H1 (cell line): ENCODE measurements at regions not wholly inside any gene's neighbourhood (a gene's known extent, or its start where the extent isn't known, plus 50 kb on each side); places are given as distances from the start of the nearest gene placed in this dataset.

Experiments
- CTCF ChIA-PET: fragments of 300-600 bp; sonication (Branson Sonifier 250); formaldehyde crosslinking; loops from one replicate; lab custom pipeline; 2021; ENCODE audit not compliant: partially characterized antibody; lab: Charles Lee
- POLR2A ChIA-PET: fragments of 300-600 bp; sonication (Branson Sonifier 250); formaldehyde crosslinking; loops from one replicate; lab custom pipeline; 2021; ENCODE audit warnings: inconsistent platforms; ENCODE audit not compliant: partially characterized antibody; lab: Charles Lee
- DNase-seq, 2 experiments: peaks; one replicate each; pipeline versions ENCODE4 v3.0.0 to v3.0.0-alpha.2; 2010 to 2022; ENCODE audit warnings: low spot score in 2 of 2, low read depth in 1 of 2, mixed read lengths in 1 of 2
- FAIRE-seq: peaks from 2 replicates; lab custom pipeline; 2011; peaks lifted over from hg19 to GRCh38; lab: Jason Lieb, UNC
- H2AFZ ChIP-seq: 2 replicates; pipeline ENCODE4 v1.8.1; 2012; ENCODE audit warnings: low read length, inconsistent platforms
- H2AK5ac ChIP-seq: 2 replicates; pipeline ENCODE4 v1.6.1; 2013; ENCODE audit warnings: low read depth, low read length
- H2BK120ac ChIP-seq: replicated peaks from 2 replicates; pipeline ENCODE3; 2013; ENCODE audit warnings: low read depth, low read length, inconsistent platforms
- H2BK12ac ChIP-seq: 2 replicates; pipeline ENCODE4 v1.6.1; 2013; ENCODE audit warnings: low read depth, low read length
- H2BK15ac ChIP-seq: 2 replicates; pipeline ENCODE4 v1.6.1; 2013; ENCODE audit warnings: low read length
- H2BK20ac ChIP-seq: 2 replicates; pipeline ENCODE4 v1.6.1; 2013; ENCODE audit warnings: low read length
- H2BK5ac ChIP-seq: 2 replicates; pipeline ENCODE4 v1.6.1; 2013; ENCODE audit warnings: low read depth, low read length
- H3K14ac ChIP-seq: 2 replicates; pipeline ENCODE4 v1.6.1; 2013; ENCODE audit warnings: inconsistent platforms; ENCODE audit not compliant: insufficient read length
- H3K18ac ChIP-seq: 2 replicates; pipeline ENCODE4 v1.6.1; 2013; ENCODE audit warnings: low read length; ENCODE audit errors: extremely low read depth
- H3K23ac ChIP-seq: 2 replicates; pipeline ENCODE4 v1.6.1; 2013; ENCODE audit warnings: inconsistent platforms; ENCODE audit not compliant: insufficient read length
- H3K23me2 ChIP-seq: 2 replicates; pipeline ENCODE4 v1.6.1; 2013; ENCODE audit warnings: low read depth, low read length
- H3K27ac ChIP-seq: 2 replicates; pipeline ENCODE4 v1.6.1; 2011; ENCODE audit warnings: low read depth, low read length, inconsistent platforms
- H3K27me3 ChIP-seq, 4 experiments: replicated peaks in 1 of 4; 1 replicate in 1 of 4; 2 replicates in 3 of 4; pipeline versions ENCODE4 v1.6.1 to v1.8.1; 2011 to 2013; ENCODE audit warnings: low read length in 3 of 4, mild to moderate bottlenecking in 3 of 4, inconsistent platforms in 2 of 4, mixed read lengths in 2 of 4, moderate library complexity in 1 of 4; ENCODE audit not compliant: control insufficient read depth in 3 of 4, insufficient read depth in 3 of 4; ENCODE audit errors: extremely low read depth in 1 of 4
- H3K36me3 ChIP-seq, 4 experiments: 2 replicates each; pipeline versions ENCODE4 v1.6.1 to v1.8.1; 2011 to 2013; ENCODE audit warnings: mild to moderate bottlenecking in 4 of 4, low read length in 3 of 4, moderate library complexity in 2 of 4, control low read depth in 1 of 4, inconsistent platforms in 1 of 4; ENCODE audit not compliant: insufficient read depth in 4 of 4, control insufficient read depth in 2 of 4
- H3K4ac ChIP-seq: replicated peaks from 2 replicates; pipeline ENCODE3; 2013; ENCODE audit warnings: low read length, low read depth, mixed read lengths, inconsistent platforms; ENCODE audit not compliant: insufficient read length
- H3K4me1 ChIP-seq, 4 experiments: replicated peaks in 1 of 4; 1 replicate in 1 of 4; 2 replicates in 3 of 4; pipeline versions ENCODE4 v1.6.1 to v1.8.1; 2011 to 2013; ENCODE audit warnings: low read length in 3 of 4, inconsistent platforms in 2 of 4, mixed read lengths in 1 of 4; ENCODE audit not compliant: insufficient read depth in 4 of 4, control insufficient read depth in 3 of 4
- H3K4me2 ChIP-seq, 2 experiments: 2 replicates each; pipeline versions ENCODE4 v1.6.1 to v1.8.1; 2011 to 2013; ENCODE audit warnings: low read depth in 2 of 2, low read length in 2 of 2, control low read depth in 1 of 2, inconsistent platforms in 1 of 2, mild to moderate bottlenecking in 1 of 2; ENCODE audit not compliant: insufficient read depth in 1 of 2
- H3K4me3 ChIP-seq, 4 experiments: fragments of 200-600, 300-600 bp in 1 of 4; sonication (generic), shearing (Covaris generic), sonication (Bioruptor Twin) in 1 of 4; 2 replicates each; pipeline versions ENCODE4 v1.5.1 to v1.8.1; 2011 to 2016; ENCODE audit warnings: low read length in 4 of 4, low read depth in 3 of 4, control low read depth in 2 of 4, inconsistent platforms in 2 of 4, mild to moderate bottlenecking in 2 of 4, mixed read lengths in 1 of 4, moderate library complexity in 1 of 4; ENCODE audit not compliant: insufficient read depth in 2 of 4; ENCODE audit errors: extremely low read depth in 1 of 4
- H3K56ac ChIP-seq: replicated peaks from 2 replicates; pipeline ENCODE3; 2013; ENCODE audit warnings: low read depth, mild to moderate bottlenecking, mixed read lengths, low read length, inconsistent platforms; ENCODE audit not compliant: insufficient read length
- H3K79me1 ChIP-seq: 2 replicates; pipeline ENCODE4 v1.6.1; 2013; ENCODE audit warnings: low read depth, low read length, control low read depth
- H3K79me2 ChIP-seq, 2 experiments: 2 replicates each; pipeline versions ENCODE4 v1.6.1 to v1.8.1; 2012 to 2013; ENCODE audit warnings: low read length in 2 of 2, mild to moderate bottlenecking in 2 of 2, inconsistent platforms in 1 of 2; ENCODE audit not compliant: insufficient read depth in 2 of 2, control insufficient read depth in 1 of 2
- H3K9ac ChIP-seq, 4 experiments: replicated peaks in 1 of 4; 1 replicate in 1 of 4; 2 replicates in 3 of 4; pipeline versions ENCODE4 v1.6.1 to v1.8.1; 2011 to 2013; ENCODE audit warnings: low read depth in 3 of 4, low read length in 3 of 4, control low read depth in 2 of 4, mild to moderate bottlenecking in 2 of 4, moderate library complexity in 2 of 4, inconsistent platforms in 1 of 4; ENCODE audit errors: extremely low read depth in 1 of 4
- H3K9me3 ChIP-seq, 2 experiments: 2 replicates each; pipeline versions ENCODE4 v1.6.1 to v1.8.1; 2012 to 2013; ENCODE audit warnings: mild to moderate bottlenecking in 2 of 2, moderate library complexity in 2 of 2, control low read depth in 1 of 2, inconsistent platforms in 1 of 2, low read depth in 1 of 2, low read length in 1 of 2, mixed read lengths in 1 of 2; ENCODE audit not compliant: insufficient read depth in 2 of 2
- H4K20me1 ChIP-seq, 2 experiments: replicated peaks in 1 of 2; 2 replicates each; pipeline versions ENCODE3 to v1.8.1; 2011 to 2013; ENCODE audit warnings: inconsistent platforms in 2 of 2, low read length in 2 of 2, mild to moderate bottlenecking in 1 of 2; ENCODE audit not compliant: insufficient read depth in 2 of 2, control insufficient read depth in 1 of 2
- H4K5ac ChIP-seq: 2 replicates; pipeline ENCODE4 v1.6.1; 2013; ENCODE audit warnings: low read length, low read depth, mixed read lengths, inconsistent platforms; ENCODE audit not compliant: insufficient read length
- H4K8ac ChIP-seq: 2 replicates; pipeline ENCODE4 v1.8.0; 2013; ENCODE audit warnings: mild to moderate bottlenecking, moderate library complexity, low read length, inconsistent platforms; ENCODE audit not compliant: insufficient read depth; ENCODE audit errors: extremely low read depth
- H4K91ac ChIP-seq: replicated peaks from 2 replicates; pipeline ENCODE3; 2013; ENCODE audit warnings: low read length, mixed read lengths, inconsistent platforms; ENCODE audit not compliant: insufficient read length
- GABPA ChIP-seq: IDR thresholded peaks from 2 replicates; pipeline ENCODE4 v1.6.1; 2011; ENCODE audit warnings: mild to moderate bottlenecking, low read length, moderate library complexity, borderline replicate concordance; ENCODE audit not compliant: insufficient read depth
- JUND ChIP-seq: IDR thresholded peaks from 2 replicates; pipeline ENCODE4 v1.6.1; 2011; ENCODE audit warnings: mild to moderate bottlenecking, improper control_type of control experiment, low read length
- SP2 ChIP-seq: IDR thresholded peaks from 2 replicates; pipeline ENCODE4 v1.6.1; 2012; ENCODE audit warnings: mild to moderate bottlenecking, low read length, inconsistent platforms
- WGBS, 2 experiments: shearing (Covaris generic) in 1 of 2; methylation state at CpG; one replicate each; pipeline versions ENCODE4 v1.1.6 to v1.1.7; 2013 to 2015; ENCODE audit warnings: low lambda C conversion rate in 2 of 2, mixed read lengths in 2 of 2, inconsistent platforms in 1 of 2, low coverage in 1 of 2, missing lambda C conversion rate in 1 of 2; ENCODE audit not compliant: insufficient replicate concordance in 2 of 2, insufficient coverage in 1 of 2, insufficient read length in 1 of 2; ENCODE audit errors: extremely low coverage in 1 of 2, missing lambda C conversion rate in 1 of 2; 5-methylcytosine and 5-hydroxymethylcytosine counted together

DNA sequence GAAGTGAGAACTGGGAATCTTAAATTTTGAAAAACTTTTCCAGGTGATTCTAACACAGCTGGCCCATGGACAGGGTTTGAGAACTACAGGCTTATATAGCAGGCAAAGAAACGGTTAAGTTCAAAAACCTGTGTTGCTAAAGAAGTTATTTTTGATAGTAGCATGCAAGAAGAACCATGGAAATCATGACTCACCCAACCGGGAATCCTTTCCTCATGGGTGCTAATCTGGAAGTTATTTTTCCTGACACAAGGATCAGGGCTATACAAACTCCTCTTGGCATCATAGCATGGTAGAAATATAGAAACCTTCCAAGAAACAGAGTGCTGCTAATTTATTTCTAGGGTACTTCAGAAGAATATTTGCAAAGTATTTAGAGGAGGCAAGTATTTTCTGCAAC lies 588.7 kb downstream of the CCER1 start:
- Histone ChIP-seq H3K79me2 (no peaks in the 10 kb centered on the region), H3K4me1 (no peaks in the 10 kb centered on the region), H3K23ac (no peak overlapping the region)
- TF ChIP-seq GABPA, result no peak
- TF ChIP-seq SP2, result no peak
- no peak for TF ChIP-seq JUND
- TF ChIP-seq, all 59 proteins: peak for 0
- no peak overlapping the region for H2BK20ac ChIP-seq
- H2BK15ac ChIP-seq, result no peak overlapping the region
- no peak overlapping the region for H2AK5ac ChIP-seq
- no peak overlapping the region for H3K14ac ChIP-seq
- no peak overlapping the region for H3K27ac ChIP-seq
- no peak overlapping the region for H2BK5ac ChIP-seq
- H3K4ac ChIP-seq, result no peak overlapping the region
- H4K20me1 ChIP-seq, result no peaks in the 10 kb centered on the region
- H3K27me3 ChIP-seq, result no peaks in the 10 kb centered on the region
- no peaks in the 10 kb centered on the region for H3K79me1 ChIP-seq
- H4K91ac ChIP-seq, result no peak overlapping the region
- H3K36me3 ChIP-seq, result no peaks in the 10 kb centered on the region
- 97% methylated on average over 2 of the region's 2 CpGs; no CpG with 5 or more reads in 1 of the 2 experiments for WGBS, 2 experiments
- no peak overlapping the region for H2AFZ ChIP-seq
- ChIA-PET POLR2A (no interaction called here), CTCF (no interaction called here)
- H3K18ac ChIP-seq, result no peak overlapping the region
- no peak overlapping the region for H3K9ac ChIP-seq
- no peak overlapping the region for H2BK12ac ChIP-seq
- H4K8ac ChIP-seq, result no peak overlapping the region
- no peak overlapping the region for H3K4me2 ChIP-seq
- H3K56ac ChIP-seq, result no peak overlapping the region
- no peak overlapping the region for H3K4me3 ChIP-seq
- no peaks in the 10 kb centered on the region for H3K23me2 ChIP-seq
- H4K5ac ChIP-seq, result no peak overlapping the region
- FAIRE-seq (no peak), DNase-seq (no peak)
- no peak overlapping the region for H2BK120ac ChIP-seq
- H3K9me3 ChIP-seq, result no peaks in the 10 kb centered on the region
